Left lung (tissue), 4 donors: ENCODE measurements at regions not wholly inside any gene's neighbourhood (a gene's known extent, or its start where the extent isn't known, plus 50 kb on each side); places are given as distances from the start of the nearest gene placed in this dataset.

ENCODE experiments used
- ATAC-seq: fragments of 200-7000 bp; cut with Tn5 transposase; one replicate; pipeline ENCODE4 v1.9.1; 2020; ENCODE audit warnings: moderate library complexity
- DNase-seq, 4 donors: peaks; one replicate each; pipeline ENCODE4 v3.0.0-alpha.2; 2013 to 2020
- H3K27ac ChIP-seq, 2 donors: fragments of 200-600 bp; sonication (generic) in 1 of 2; one replicate each; pipeline versions ENCODE4 v1.5.0 to v1.8.0; 2020 to 2021
- H3K27me3 ChIP-seq, 2 donors: fragments of 200-600 bp; sonication (generic) in 1 of 2; one replicate each; pipeline versions ENCODE4 v1.5.0 to v1.8.0; 2020 to 2021
- H3K36me3 ChIP-seq, 2 donors: fragments of 200-600 bp; sonication (generic) in 1 of 2; one replicate each; pipeline versions ENCODE4 v1.5.0 to v1.8.0; 2020 to 2021
- H3K4me1 ChIP-seq, 2 donors: fragments of 200-600 bp; one replicate each; pipeline ENCODE4 v1.8.0; 2021
- H3K4me3 ChIP-seq, 2 donors: fragments of 200-600 bp; sonication (generic) in 1 of 2; one replicate each; pipeline versions ENCODE4 v1.5.0 to v1.8.0; 2020 to 2021; ENCODE audit warnings: mild to moderate bottlenecking in 1 of 2
- H3K9me3 ChIP-seq, 2 donors: fragments of 200-600 bp; sonication (generic) in 1 of 2; one replicate each; pipeline versions ENCODE4 v1.5.0 to v1.8.0; 2020 to 2021
- CTCF ChIP-seq, 2 donors: fragments of 200-600 bp; sonication (generic) in 1 of 2; IDR thresholded peaks; one replicate each; pipeline versions ENCODE4 v1.5.0 to v1.8.0; 2021; ENCODE audit warnings: antibody characterized with exemption in 2 of 2
- intact Hi-C, 2 donors: fragments of 100-400 bp; cut with DNase I; formaldehyde crosslinking; loops; one replicate each; pipeline versions ENCODE4 v1.11.2 to v1.14.2; 2022
- donor health status: DM: no; HTN: yes; CAD: no.
- donor health status: DM: no; HTN: no; CAD: no.

- ATAC-seq: no peak
- no peaks in the 10 kb centered on the region for H3K27me3 ChIP-seq
- intact Hi-C loops: no loop called here
- H3K27ac ChIP-seq: no peak overlapping the region
- no peaks in the 10 kb centered on the region for H3K36me3 ChIP-seq
- no peak for DNase-seq
- no peak for TF ChIP-seq CTCF (IDR thresholded peaks at IDR 0.05)
- H3K4me3 ChIP-seq: no peak overlapping the region
- H3K9me3 ChIP-seq: no peaks in the 10 kb centered on the region
- no peaks in the 10 kb centered on the region for H3K4me1 ChIP-seq
Observed at GRCh38 chr20:58044931-58045555, 183.4 kb downstream of the ANKRD60 start.

- H3K4me1 ChIP-seq: no peaks in the 10 kb centered on the region
- no peaks in the 10 kb centered on the region for H3K36me3 ChIP-seq
- TF ChIP-seq CTCF (IDR thresholded peaks at IDR 0.05): no peak
- DNase-seq: no peak
- intact Hi-C loops: no loop called here
- no peaks in the 10 kb centered on the region for H3K27me3 ChIP-seq
- no peak for ATAC-seq
- H3K27ac ChIP-seq: no peak overlapping the region
- H3K4me3 ChIP-seq: no peak overlapping the region
- no peaks in the 10 kb centered on the region for H3K9me3 ChIP-seq
Observed at GRCh38 chr20:58044286-58044685, 184.2 kb downstream of the ANKRD60 start.

- TF ChIP-seq CTCF (IDR thresholded peaks at IDR 0.05): no peak
- DNase-seq (no peak), ATAC-seq (no peak)
- Histone ChIP-seq H3K27ac (no peak overlapping the region), H3K36me3 (no peaks in the 10 kb centered on the region), H3K4me1 (no peaks in the 10 kb centered on the region), H3K9me3 (no peaks in the 10 kb centered on the region), H3K4me3 (no peak overlapping the region), H3K27me3 (no peaks in the 10 kb centered on the region)
- intact Hi-C loops: no loop called here
Observed at GRCh38 chr20:58043236-58044140, 185.0 kb downstream of the ANKRD60 start.

GRCh38 chr20:58042591-58042990 lies 185.9 kb downstream of the ANKRD60 start:
- no peak overlapping the region for H3K4me3 ChIP-seq
- no peak for DNase-seq
- TF ChIP-seq CTCF (IDR thresholded peaks at IDR 0.05): no peak

More at GRCh38 chr20:58042591-58042990, 185.9 kb downstream of the ANKRD60 start:
- H3K4me1 ChIP-seq: no peaks in the 10 kb centered on the region
- no peaks in the 10 kb centered on the region for H3K27me3 ChIP-seq
- no peaks in the 10 kb centered on the region for H3K9me3 ChIP-seq
- intact Hi-C loops: no loop called here
- ATAC-seq: no peak
- H3K36me3 ChIP-seq: no peaks in the 10 kb centered on the region
- no peak overlapping the region for H3K27ac ChIP-seq
